Naive thymus-derived CD8-positive, alpha-beta T cell (primary cell): ENCODE measurements at regions not wholly inside any gene's neighbourhood (a gene's known extent, or its start where the extent isn't known, plus 50 kb on each side); places are given as distances from the start of the nearest gene placed in this dataset.
"Not testable (repeated sequence)": the region's sequence is repeated elsewhere in the genome, so short reads cannot be mapped to it uniquely, and the experiment has no call there.

Experiments
- ATAC-seq, 2 donors: fragments of 150-1000 bp; cut with Tn5 transposase in 1 of 2; sonication (Bioruptor Pico), chemical (Tn5 transposase) in 1 of 2; 1 replicate in 1 of 2; 2 replicates in 1 of 2; pipeline ENCODE4 v1.10.0; 2021; ENCODE audit warnings: mild to moderate bottlenecking in 2 of 2, moderate library complexity in 2 of 2
- POLR2A ChIA-PET: fragments of 350-600 bp; sonication (Branson Sonifier 250); formaldehyde crosslinking; loops from one replicate; lab custom pipeline; 2021; ENCODE audit warnings: antibody characterized with exemption; lab: Charles Lee
- DNase-seq, 10 donors: peaks; one replicate each; pipeline versions ENCODE4 v3.0.0 to v3.0.0-alpha.2; 2020 to 2022
- H3K27ac Mint-ChIP-seq, 10 donors: one replicate each; pipeline ENCODE4 v1.8.0; 2020 to 2022; ENCODE audit warnings: mild to moderate bottlenecking in 10 of 10, mixed read lengths in 10 of 10, moderate library complexity in 4 of 10, inconsistent platforms in 1 of 10
- H3K27me3 Mint-ChIP-seq, 5 donors: one replicate each; pipeline ENCODE4 v1.8.0; 2021 to 2022; ENCODE audit warnings: mixed read lengths in 5 of 5
- H3K36me3 Mint-ChIP-seq, 3 donors: one replicate each; pipeline ENCODE4 v1.8.0; 2020 to 2022; ENCODE audit warnings: mixed read lengths in 3 of 3, mild to moderate bottlenecking in 2 of 3, inconsistent platforms in 1 of 3
- H3K4me1 Mint-ChIP-seq, 4 donors: one replicate each; pipeline ENCODE4 v1.8.0; 2021 to 2022; ENCODE audit warnings: mixed read lengths in 4 of 4
- H3K4me3 Mint-ChIP-seq, 10 donors: one replicate each; pipeline ENCODE4 v1.8.0; 2020 to 2022; ENCODE audit warnings: mild to moderate bottlenecking in 10 of 10, mixed read lengths in 10 of 10, moderate library complexity in 6 of 10, inconsistent platforms in 1 of 10
- H3K9me3 Mint-ChIP-seq, 9 donors: one replicate each; pipeline ENCODE4 v1.8.0; 2020 to 2022; ENCODE audit warnings: mixed read lengths in 9 of 9, mild to moderate bottlenecking in 3 of 9, inconsistent platforms in 1 of 9, moderate library complexity in 1 of 9

GRCh38 chr12:131235871-131236271 is 282.2 kb downstream of the ADGRD1 start:
- no peaks in the 10 kb centered on the region for H3K36me3 Mint-ChIP-seq
- DNase-seq = no peak
- H3K4me3 Mint-ChIP-seq = no peak overlapping the region
- peaks cover 0 to 14% (median 6%) of the 10 kb centered on the region in 5 donors for H3K27me3 Mint-ChIP-seq
- POLR2A ChIA-PET = no interaction called here
- H3K27ac Mint-ChIP-seq = no peak overlapping the region
- no peak for ATAC-seq
- H3K4me1 Mint-ChIP-seq = peaks cover 3 to 6% (median 4%) of the 10 kb centered on the region in 4 donors
- H3K9me3 Mint-ChIP-seq = peaks cover 0 to 3% (median 0%) of the 10 kb centered on the region in 9 donors

GRCh38 chr12:131239384-131240094 is 285.8 kb downstream of the ADGRD1 start:
- H3K36me3 Mint-ChIP-seq = no peaks in the 10 kb centered on the region
- peaks cover 0 to 5% (median 0%) of the 10 kb centered on the region in 9 donors for H3K9me3 Mint-ChIP-seq
- no peak for ATAC-seq
- no peak overlapping the region for H3K27ac Mint-ChIP-seq
- H3K27me3 Mint-ChIP-seq = peaks cover 0 to 3% (median 0%) of the 10 kb centered on the region in 5 donors
- DNase-seq = no peak
- POLR2A ChIA-PET = no interaction called here
- no peaks in the 10 kb centered on the region for H3K4me1 Mint-ChIP-seq
- H3K4me3 Mint-ChIP-seq = no peak overlapping the region

GRCh38 chr12:131241517-131241916 is 287.8 kb downstream of the ADGRD1 start:
- Mint-ChIP-seq H3K4me3 (no peak overlapping the region), H3K36me3 (no peaks in the 10 kb centered on the region), H3K9me3 (peaks cover 0 to 5% (median 0%) of the 10 kb centered on the region in 9 donors), H3K4me1 (no peaks in the 10 kb centered on the region), H3K27ac (no peak overlapping the region), H3K27me3 (peaks cover 0 to 3% (median 2%) of the 10 kb centered on the region in 5 donors)
- no peak for DNase-seq
- POLR2A ChIA-PET = no interaction called here
- ATAC-seq = no peak

GRCh38 chr12:131242741-131243496 is 289.2 kb downstream of the ADGRD1 start:
- DNase-seq (no peak), ATAC-seq (no peak)
- Mint-ChIP-seq H3K36me3 (no peaks in the 10 kb centered on the region), H3K27me3 (peaks cover 0 to 10% (median 2%) of the 10 kb centered on the region in 5 donors), H3K4me1 (no peaks in the 10 kb centered on the region), H3K9me3 (peaks cover 0 to 5% (median 0%) of the 10 kb centered on the region in 9 donors), H3K27ac (peak overlapping the region in 1 of 10 donors; percentile 18), H3K4me3 (no peak overlapping the region)
- POLR2A ChIA-PET = no interaction called here

- ATAC-seq, H3K4me3 Mint-ChIP-seq, DNase-seq, H3K27ac Mint-ChIP-seq, H3K36me3 Mint-ChIP-seq, H3K9me3 Mint-ChIP-seq, POLR2A ChIA-PET, H3K4me1 Mint-ChIP-seq: not testable (repeated sequence)
- peaks cover 0 to 17% (median 2%) of the 10 kb centered on the region in 5 donors for H3K27me3 Mint-ChIP-seq
Measured at GRCh38 chr12:131244157-131244688, 290.5 kb downstream of the ADGRD1 start.

GRCh38 chr12:131245161-131245560 is 291.5 kb downstream of the ADGRD1 start:
- H3K36me3 Mint-ChIP-seq, DNase-seq, H3K9me3 Mint-ChIP-seq, H3K4me3 Mint-ChIP-seq, POLR2A ChIA-PET, H3K27ac Mint-ChIP-seq, ATAC-seq, H3K4me1 Mint-ChIP-seq: not testable (repeated sequence)
- H3K27me3 Mint-ChIP-seq = peaks cover 0 to 17% (median 2%) of the 10 kb centered on the region in 5 donors

GRCh38 chr12:131245564-131246355 is 292.1 kb downstream of the ADGRD1 start:
- POLR2A ChIA-PET = no interaction called here
- no peaks in the 10 kb centered on the region for H3K36me3 Mint-ChIP-seq
- no peak for ATAC-seq
- no peak overlapping the region for H3K4me3 Mint-ChIP-seq
- H3K27me3 Mint-ChIP-seq = peaks cover 0 to 17% (median 2%) of the 10 kb centered on the region in 5 donors
- no peak overlapping the region for H3K27ac Mint-ChIP-seq
- peaks cover 0 to 5% (median 0%) of the 10 kb centered on the region in 9 donors for H3K9me3 Mint-ChIP-seq
- no peak for DNase-seq
- H3K4me1 Mint-ChIP-seq = no peaks in the 10 kb centered on the region

GRCh38 chr12:131247026-131247725 is 293.5 kb downstream of the ADGRD1 start:
- H3K36me3 Mint-ChIP-seq, H3K4me1 Mint-ChIP-seq, H3K4me3 Mint-ChIP-seq, H3K27ac Mint-ChIP-seq, H3K9me3 Mint-ChIP-seq, POLR2A ChIA-PET, ATAC-seq: not testable (repeated sequence)
- DNase-seq = peak in 1 of 10 donors; percentile 55
- H3K27me3 Mint-ChIP-seq = peaks cover 0 to 17% (median 2%) of the 10 kb centered on the region in 5 donors

- DNase-seq, H3K36me3 Mint-ChIP-seq, H3K4me1 Mint-ChIP-seq, POLR2A ChIA-PET, ATAC-seq, H3K4me3 Mint-ChIP-seq, H3K9me3 Mint-ChIP-seq, H3K27ac Mint-ChIP-seq: not testable (repeated sequence)
- peaks cover 0 to 17% (median 2%) of the 10 kb centered on the region in 5 donors for H3K27me3 Mint-ChIP-seq
Measured at GRCh38 chr12:131247875-131248274, 294.2 kb downstream of the ADGRD1 start.

GRCh38 chr12:131249246-131250027 is 295.7 kb downstream of the ADGRD1 start:
- H3K4me1 Mint-ChIP-seq = peaks cover 0 to 4% (median 0%) of the 10 kb centered on the region in 4 donors
- POLR2A ChIA-PET = no interaction called here
- H3K4me3 Mint-ChIP-seq = no peak overlapping the region
- no peaks in the 10 kb centered on the region for H3K36me3 Mint-ChIP-seq
- peaks cover 0 to 22% (median 2%) of the 10 kb centered on the region in 5 donors for H3K27me3 Mint-ChIP-seq
- no peak for ATAC-seq
- H3K9me3 Mint-ChIP-seq = no peaks in the 10 kb centered on the region
- no peak overlapping the region for H3K27ac Mint-ChIP-seq
- DNase-seq = no peak

- H3K4me1 Mint-ChIP-seq = peaks cover 0 to 4% (median 0%) of the 10 kb centered on the region in 4 donors
- ATAC-seq (no peak), DNase-seq (no peak)
- H3K36me3 Mint-ChIP-seq = no peaks in the 10 kb centered on the region
- H3K4me3 Mint-ChIP-seq = no peak overlapping the region
- no peak overlapping the region for H3K27ac Mint-ChIP-seq
- no peaks in the 10 kb centered on the region for H3K9me3 Mint-ChIP-seq
- peaks cover 0 to 22% (median 2%) of the 10 kb centered on the region in 5 donors for H3K27me3 Mint-ChIP-seq
- POLR2A ChIA-PET = no interaction called here
Measured at GRCh38 chr12:131250028-131250950, 296.6 kb downstream of the ADGRD1 start.
